Suppressor macrophage treated with lipopolysaccharide for 4 hours (primary cell): ENCODE measurements at regions not wholly inside any gene's neighbourhood (a gene's known extent, or its start where the extent isn't known, plus 50 kb on each side); places are given as distances from the start of the nearest gene placed in this dataset.
A peak's percentile ranks its signal among the peaks of the same experiment; 100 is the strongest.
"Not testable (repeated sequence)": the region's sequence is repeated elsewhere in the genome, so short reads cannot be mapped to it uniquely, and the experiment has no call there.

Experiments used
- DNase-seq: peaks from one replicate; pipeline ENCODE4 v3.0.0-alpha.2; 2020

GRCh38 chr4:13678186-13678924 is 50.8 kb upstream of the BOD1L1 start:
- no peak for DNase-seq

- no peak for DNase-seq
Observed at GRCh38 chr4:13681570-13681969, 54.0 kb upstream of the BOD1L1 start.

DNA sequence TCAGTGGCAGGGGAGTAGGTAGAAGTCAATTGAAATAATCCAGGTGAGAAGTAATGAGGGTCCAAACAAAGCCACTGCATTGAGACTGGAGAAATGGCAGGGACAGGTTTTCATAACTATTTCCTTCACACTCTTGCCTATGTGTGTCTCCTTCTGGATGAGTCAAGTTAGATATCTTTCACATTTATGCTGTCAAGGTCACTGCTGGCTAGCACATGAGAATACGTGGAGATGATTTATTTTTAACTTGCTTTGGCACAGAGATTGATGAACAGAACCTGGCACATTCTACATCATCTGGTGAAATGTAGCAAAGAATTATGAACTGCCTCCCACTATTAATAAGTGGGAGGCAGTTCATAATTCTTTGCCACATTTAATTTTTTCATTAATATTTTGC is 66.7 kb upstream of the BOD1L1 start:
- no peak for DNase-seq

- no peak for DNase-seq
Observed at GRCh38 chr4:13698296-13698695, 70.8 kb upstream of the BOD1L1 start.

GRCh38 chr4:13700021-13700857 is 72.7 kb upstream of the BOD1L1 start:
- DNase-seq, result no peak

DNA sequence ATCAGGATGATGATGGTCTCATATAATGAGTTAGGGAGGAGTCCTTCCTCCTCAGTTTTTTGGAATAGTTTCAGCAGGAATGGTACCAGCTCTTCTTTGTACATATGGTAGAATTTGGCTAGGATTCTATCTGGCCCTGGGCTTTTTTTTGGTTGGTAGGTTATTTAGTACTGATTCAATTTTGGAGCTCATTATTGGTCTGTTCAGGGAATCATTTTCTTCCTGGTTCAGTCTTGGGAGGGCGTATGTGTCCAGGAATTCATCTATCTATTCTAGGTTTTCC is 73.3 kb upstream of the BOD1L1 start:
- not testable (repeated sequence) for DNase-seq

GRCh38 chr4:13701937-13702446 is 74.5 kb upstream of the BOD1L1 start:
- peak; percentile 9 for DNase-seq

DNA sequence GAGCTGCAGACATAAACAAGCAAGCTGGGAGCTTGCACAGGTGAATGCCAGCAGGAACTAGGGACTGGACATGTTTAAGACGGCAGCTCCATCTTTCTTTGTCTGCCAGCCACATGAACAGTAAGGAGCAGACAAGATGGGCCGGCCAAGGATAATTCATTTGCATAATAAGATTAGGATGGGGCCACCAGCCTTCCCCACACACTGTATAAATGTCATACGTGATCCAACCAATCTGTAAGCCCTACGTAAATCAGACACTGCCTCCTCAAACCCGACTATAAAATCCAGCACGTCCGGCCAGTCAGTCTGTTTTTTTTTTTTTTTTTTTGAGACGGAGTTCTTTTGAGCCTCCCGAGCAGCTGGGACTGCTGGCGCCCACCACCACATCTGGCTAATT is 75.6 kb upstream of the BOD1L1 start:
- DNase-seq, result no peak

GRCh38 chr4:13704035-13704434 is 76.5 kb upstream of the BOD1L1 start:
- DNase-seq, result peak; percentile 24

DNA sequence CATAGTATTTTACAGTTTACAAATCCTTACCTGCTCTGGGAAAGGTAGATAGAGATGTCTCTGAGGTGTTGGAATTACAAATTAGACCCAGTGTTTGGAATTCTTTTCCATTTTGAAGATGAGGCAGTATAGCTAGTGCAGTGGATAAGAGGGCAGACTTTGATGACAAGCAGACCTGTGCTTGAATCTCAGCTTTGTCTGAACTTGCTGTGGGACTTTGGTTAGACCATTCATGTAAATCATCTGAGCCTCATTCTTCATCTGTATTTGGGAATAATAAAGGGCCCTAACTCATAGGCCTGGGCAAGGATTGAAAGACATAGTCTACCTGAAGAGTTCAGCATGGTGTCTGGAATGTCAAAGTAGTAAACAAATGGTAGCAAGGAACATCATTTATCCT is 77.2 kb upstream of the BOD1L1 start:
- no peak for DNase-seq

GRCh38 chr4:13705521-13706041 is 78.1 kb upstream of the BOD1L1 start:
- DNase-seq, result no peak

- DNase-seq, result no peak
Observed at GRCh38 chr4:13706120-13706519, 78.6 kb upstream of the BOD1L1 start.

GRCh38 chr4:13706716-13707115 is 79.2 kb upstream of the BOD1L1 start:
- DNase-seq, result no peak

GRCh38 chr4:13710246-13710885 is 82.8 kb upstream of the BOD1L1 start:
- DNase-seq, result no peak

DNA sequence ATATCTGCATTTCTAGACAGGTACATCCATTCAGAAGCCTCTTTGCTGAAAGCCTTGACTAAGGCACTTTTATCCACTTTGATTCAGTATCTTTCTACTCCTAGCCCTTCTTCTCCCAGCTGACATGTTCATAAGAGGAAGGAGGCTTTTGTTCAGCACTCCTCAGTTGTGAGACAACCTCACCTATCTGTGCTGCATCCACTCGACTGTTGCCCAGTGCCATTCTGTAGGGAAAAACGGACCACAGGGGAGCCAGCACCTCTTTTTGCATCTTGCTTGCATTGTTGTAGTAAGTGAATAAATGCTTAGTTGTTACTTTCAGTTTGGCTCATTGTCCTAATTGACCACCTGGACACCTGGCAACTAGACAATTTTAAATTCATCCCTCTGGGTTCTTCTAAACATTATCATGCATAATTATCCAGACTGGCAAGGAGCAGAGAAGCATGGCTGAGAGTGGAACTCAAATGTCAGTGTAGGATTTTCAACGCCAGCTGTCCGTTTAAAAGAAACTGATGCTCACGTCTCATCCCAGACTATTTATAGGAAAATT is 83.8 kb upstream of the BOD1L1 start:
- DNase-seq, result no peak

GRCh38 chr4:13721894-13722293 is 94.4 kb upstream of the BOD1L1 start:
- DNase-seq, result no peak

GRCh38 chr4:13722649-13723048 is 95.1 kb upstream of the BOD1L1 start:
- DNase-seq, result no peak

DNA sequence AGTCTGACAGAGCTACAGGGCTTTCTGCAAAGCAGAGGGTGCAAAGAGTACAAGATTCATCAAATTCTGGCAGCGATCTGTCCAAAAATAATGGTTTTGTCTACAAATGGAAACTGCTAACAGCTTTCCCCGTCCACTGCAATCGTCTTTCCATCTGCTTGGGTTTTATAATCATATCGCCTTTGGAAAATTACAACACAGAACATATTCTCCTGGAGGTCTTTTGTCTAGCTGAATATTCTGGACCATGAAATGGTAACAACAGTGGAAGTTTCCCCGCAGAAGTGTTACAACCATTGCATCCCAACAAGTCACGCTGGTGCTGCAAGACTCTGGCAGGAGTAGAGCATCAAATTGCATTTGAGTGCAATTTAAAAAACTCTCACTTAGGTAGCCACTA is 101.2 kb upstream of the BOD1L1 start:
- DNase-seq, result no peak

DNA sequence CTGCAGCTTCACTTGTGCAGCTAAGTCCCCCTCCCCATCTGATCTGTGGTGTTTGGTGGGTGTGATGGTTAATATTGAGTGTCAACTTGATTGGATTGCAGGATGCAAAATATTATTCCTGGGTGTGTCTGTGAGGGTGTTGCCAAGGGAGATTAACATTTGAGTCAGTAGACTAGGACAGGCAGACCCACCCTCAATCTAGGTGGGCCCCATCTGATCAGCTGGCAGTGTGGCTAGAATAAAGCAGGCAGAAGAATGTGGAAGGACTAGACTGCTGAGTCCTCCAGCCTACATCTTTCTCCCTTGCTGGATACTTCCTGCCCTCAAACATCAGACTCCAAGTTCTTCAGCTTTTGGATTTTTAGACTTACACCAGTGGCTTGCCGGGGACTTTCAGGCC is 103.5 kb upstream of the BOD1L1 start:
- no peak for DNase-seq

DNA sequence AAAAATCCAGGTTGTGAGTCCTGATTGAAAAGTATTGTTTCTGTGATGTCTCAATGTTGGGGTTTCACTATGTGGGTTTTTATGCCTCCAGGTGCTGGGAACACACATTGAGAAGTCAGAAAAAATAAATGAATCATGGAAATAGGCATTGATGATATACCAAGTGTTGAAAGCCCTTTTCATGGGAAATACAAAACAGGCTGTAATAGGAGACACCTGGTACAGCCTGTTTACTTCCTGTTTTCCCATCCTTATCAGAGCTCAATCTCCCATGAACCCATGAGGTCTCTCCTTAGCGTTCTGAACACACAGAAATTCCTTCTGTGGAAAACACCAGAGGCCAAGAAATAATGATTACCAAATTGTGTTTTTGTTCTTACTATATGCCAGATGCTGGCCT is 106.3 kb upstream of the BOD1L1 start:
- DNase-seq, result no peak

- no peak for DNase-seq
Observed at GRCh38 chr4:13750594-13750993, 123.1 kb upstream of the BOD1L1 start.

DNA sequence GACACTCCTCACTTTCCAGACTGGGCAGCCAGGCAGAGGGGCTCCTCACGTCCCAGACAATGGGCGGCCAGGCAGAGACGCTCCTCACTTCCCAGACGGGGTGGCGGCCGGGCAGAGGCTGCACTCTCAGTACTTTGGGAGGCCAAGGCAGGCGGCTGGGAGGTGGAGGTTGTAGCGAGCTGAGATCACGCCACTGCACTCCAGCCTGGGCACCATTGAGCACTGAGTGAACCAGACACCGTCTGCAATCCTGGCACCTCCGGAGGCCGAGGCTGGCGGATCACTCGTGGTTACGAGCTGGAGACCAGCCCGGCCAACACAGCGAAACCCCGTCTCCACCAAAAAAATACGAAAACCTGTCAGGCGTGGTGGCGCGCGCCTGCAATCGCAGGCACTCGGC is 134.1 kb upstream of the BOD1L1 start:
- not testable (repeated sequence) for DNase-seq

DNA sequence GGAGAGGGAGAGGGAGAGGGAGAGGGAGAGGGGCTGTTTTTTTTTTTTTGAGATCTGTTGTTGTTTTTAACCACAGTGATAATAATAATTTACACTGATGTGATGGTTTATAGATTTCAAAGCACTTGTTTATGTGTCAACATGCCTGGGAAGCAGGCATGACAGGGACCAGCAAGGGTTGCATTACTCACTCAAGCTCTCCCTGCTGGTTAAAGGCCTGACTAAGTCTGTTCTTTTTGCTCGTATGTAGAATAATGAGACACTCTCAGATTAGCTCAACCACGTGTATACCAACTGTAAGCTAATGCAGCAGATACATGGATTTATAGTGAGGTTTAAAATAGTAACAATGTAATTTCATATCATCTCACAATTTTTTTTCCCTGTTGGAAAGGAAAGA is 134.6 kb upstream of the BOD1L1 start:
- DNase-seq, result no peak
